GM18507 (cell line): ENCODE measurements at regions not wholly inside any gene's neighbourhood (a gene's known extent, or its start where the extent isn't known, plus 50 kb on each side); places are given as distances from the start of the nearest gene placed in this dataset.

ENCODE experiments used
- DNase-seq: peaks from one replicate; pipeline ENCODE4 v3.0.0; 2011; ENCODE audit warnings: low read depth; ENCODE audit not compliant: insufficient read length; ENCODE audit errors: extremely low spot score
- FAIRE-seq: peaks from 2 replicates; lab custom pipeline; 2011; peaks lifted over from hg19 to GRCh38; lab: Jason Lieb, UNC

- peak; percentile 93 for FAIRE-seq
- no peak for DNase-seq
Measured at GRCh38 chr1:59013276-59013927, 229.6 kb upstream of the JUN start.

- DNase-seq (no peak), FAIRE-seq (no peak)
Measured at GRCh38 chr1:59013928-59014279, 230.1 kb upstream of the JUN start.

- FAIRE-seq: no peak
Measured at GRCh38 chr1:59014827-59015226, 231.0 kb upstream of the JUN start.

GRCh38 chr1:59015708-59016107 is 231.9 kb upstream of the JUN start:
- no peak for DNase-seq
- FAIRE-seq: no peak

More at GRCh38 chr1:59014827-59015226, 231.0 kb upstream of the JUN start:
- no peak for DNase-seq

- no peak for DNase-seq
- no peak for FAIRE-seq
Measured at GRCh38 chr1:59016390-59016789, 232.5 kb upstream of the JUN start.

- no peak for DNase-seq
- FAIRE-seq: no peak
Measured at GRCh38 chr1:59017501-59018231, 233.8 kb upstream of the JUN start.

GRCh38 chr1:59018446-59018845 is 234.6 kb upstream of the JUN start:
- FAIRE-seq (no peak), DNase-seq (no peak)

GRCh38 chr1:59018860-59019259 is 235.0 kb upstream of the JUN start:
- DNase-seq (no peak), FAIRE-seq (no peak)

- DNase-seq (peak; percentile 60), FAIRE-seq (peak; percentile 99)
Measured at GRCh38 chr1:59020151-59020997, 236.5 kb upstream of the JUN start.

- no peak for FAIRE-seq
Measured at GRCh38 chr1:59022199-59022598, 238.4 kb upstream of the JUN start.

GRCh38 chr1:59022799-59023198 is 239.0 kb upstream of the JUN start:
- FAIRE-seq: no peak

More at GRCh38 chr1:59022199-59022598, 238.4 kb upstream of the JUN start:
- DNase-seq: no peak

GRCh38 chr1:59025201-59025600 is 241.4 kb upstream of the JUN start:
- DNase-seq (no peak), FAIRE-seq (no peak)

More at GRCh38 chr1:59022799-59023198, 239.0 kb upstream of the JUN start:
- DNase-seq: no peak

GRCh38 chr1:59025898-59026426 is 242.1 kb upstream of the JUN start:
- peak; percentile 94 for FAIRE-seq

GRCh38 chr1:59026472-59026948 is 242.7 kb upstream of the JUN start:
- no peak for FAIRE-seq
- no peak for DNase-seq

More at GRCh38 chr1:59025898-59026426, 242.1 kb upstream of the JUN start:
- DNase-seq: no peak

- no peak for DNase-seq
- FAIRE-seq: peak; percentile 12
Measured at GRCh38 chr1:59027177-59027576, 243.3 kb upstream of the JUN start.

GRCh38 chr1:59028048-59028447 is 244.2 kb upstream of the JUN start:
- FAIRE-seq (no peak), DNase-seq (no peak)

GRCh38 chr1:59029411-59030167 is 245.7 kb upstream of the JUN start:
- no peak for DNase-seq
- FAIRE-seq: no peak

GRCh38 chr1:59032228-59032627 is 248.4 kb upstream of the JUN start:
- DNase-seq (no peak), FAIRE-seq (no peak)

GRCh38 chr1:59033761-59034160 is 249.9 kb upstream of the JUN start:
- FAIRE-seq: no peak
- no peak for DNase-seq
